PC-9 (cell line): ENCODE measurements at regions not wholly inside any gene's neighbourhood (a gene's known extent, or its start where the extent isn't known, plus 50 kb on each side); places are given as distances from the start of the nearest gene placed in this dataset.

ENCODE experiments used
- BruUV-seq: library from RNA; stranded (reverse); fragments of 400-500 nt; replicated peaks from 2 replicates; lab custom pipeline; 2021; lab: Mats Ljungman, UMichigan
- CTCF ChIA-PET: fragments of 300-600 bp; sonication (Branson Sonifier 250); formaldehyde crosslinking; loops from one replicate; lab custom pipeline; 2022; ENCODE audit warnings: antibody characterized with exemption; lab: Charles Lee
- POLR2A ChIA-PET: fragments of 300-600 bp; sonication (Branson Sonifier 250); formaldehyde crosslinking; loops from one replicate; lab custom pipeline; 2022; ENCODE audit warnings: antibody characterized with exemption; ENCODE audit not compliant: unreplicated experiment; lab: Charles Lee
- DNase-seq, 2 experiments: peaks; one replicate each; pipeline versions ENCODE4 v3.0.0 to v3.0.0-alpha.2; 2015 to 2022; ENCODE audit warnings: mixed read lengths in 1 of 2
- H2AFZ ChIP-seq: fragments of 200-600 bp; sonication (generic); 2 replicates; pipeline ENCODE4 v1.8.1; 2017; ENCODE audit warnings: antibody characterized with exemption
- H3F3A ChIP-seq: fragments of 200-600 bp; sonication (generic); 2 replicates; pipeline ENCODE4 v1.8.1; 2017; ENCODE audit warnings: antibody characterized with exemption, mild to moderate bottlenecking, low read depth; ENCODE audit not compliant: insufficient read depth
- H3K27ac ChIP-seq: fragments of 200-600 bp; sonication (generic); 2 replicates; pipeline ENCODE4 v1.6.1; 2016; ENCODE audit warnings: mixed run types
- H3K27me3 ChIP-seq: fragments of 200-600 bp; sonication (generic); 2 replicates; pipeline ENCODE4 v1.6.1; 2016; ENCODE audit warnings: low read depth, mixed run types; ENCODE audit not compliant: insufficient read depth
- H3K36me3 ChIP-seq: fragments of 200-600 bp; sonication (generic); 2 replicates; pipeline ENCODE4 v1.6.1; 2016; ENCODE audit warnings: low read depth, mixed run types
- H3K4me1 ChIP-seq: fragments of 200-600 bp; sonication (generic); replicated peaks from 2 replicates; pipeline ENCODE4 v1.6.1; 2016; ENCODE audit warnings: mixed run types; ENCODE audit not compliant: insufficient read depth
- H3K4me2 ChIP-seq: fragments of 200-600 bp; sonication (generic); 2 replicates; pipeline ENCODE4 v1.6.1; 2017; ENCODE audit warnings: mixed run types
- H3K4me3 ChIP-seq: fragments of 200-600 bp; sonication (generic); 2 replicates; pipeline ENCODE4 v1.6.1; 2016; ENCODE audit warnings: mixed run types
- H3K79me2 ChIP-seq: fragments of 200-600 bp; sonication (generic); 2 replicates; pipeline ENCODE4 v1.6.1; 2017; ENCODE audit warnings: low read depth, mixed run types
- H3K9me2 ChIP-seq: fragments of 200-600 bp; sonication (generic); 2 replicates; pipeline ENCODE4 v1.8.1; 2017; ENCODE audit warnings: mild to moderate bottlenecking; ENCODE audit not compliant: insufficient read depth
- H3K9me3 ChIP-seq: fragments of 200-600 bp; sonication (generic); 2 replicates; pipeline ENCODE4 v1.8.1; 2016; ENCODE audit warnings: low read depth; ENCODE audit not compliant: insufficient read depth
- H4K20me1 ChIP-seq: fragments of 200-600 bp; sonication (generic); 2 replicates; pipeline ENCODE4 v1.8.1; 2017; ENCODE audit not compliant: insufficient read depth
- EZH2 ChIP-seq: fragments of 200-600 bp; sonication (generic); IDR thresholded peaks from 2 replicates; pipeline ENCODE4 v1.8.0; 2017; ENCODE audit warnings: antibody characterized with exemption, low read depth
- intact Hi-C: fragments of 100-400 bp; cut with micrococcal nuclease; formaldehyde crosslinking; loops from one replicate; pipeline ENCODE4 v1.10.0; 2022; ENCODE audit not compliant: unreplicated experiment
- TF ChIP-seq, protein P1 (sequence below): fragments of 200-600 bp; sonication (generic); conservative IDR thresholded peaks from 2 replicates; pipeline ENCODE4 v1.6.1; 2017; ENCODE audit warnings: mixed run types, antibody characterized with exemption, mild to moderate bottlenecking, moderate library complexity

DNA sequence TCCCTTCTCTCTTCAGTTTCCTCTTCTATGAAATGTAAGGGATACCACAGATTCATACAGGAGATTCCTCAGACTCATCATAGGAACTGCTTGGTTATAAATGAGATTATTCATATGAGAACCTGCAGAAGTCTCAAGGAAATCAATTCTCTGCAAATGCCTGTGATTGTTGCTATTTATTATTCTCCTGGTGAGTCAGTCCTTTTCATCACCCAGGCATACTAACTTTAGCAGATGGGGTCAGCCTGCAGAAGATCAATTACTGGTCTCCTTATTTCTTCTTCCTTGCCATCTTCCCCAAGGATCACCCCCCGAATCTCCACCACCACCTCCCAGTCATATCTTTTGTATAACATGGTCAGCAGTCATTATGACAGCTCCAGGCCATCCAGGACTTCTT, 53.8 kb upstream of the DCP1A start:
- ChIA-PET POLR2A (no interaction called here), CTCF (no interaction called here)
- Histone ChIP-seq H3K36me3 (no peaks in the 10 kb centered on the region), H2AFZ (no peak overlapping the region), H3K27me3 (peaks cover 40% of the 10 kb centered on the region), H4K20me1 (no peaks in the 10 kb centered on the region), H3K9me3 (no peaks in the 10 kb centered on the region), H3K4me1 (no peaks in the 10 kb centered on the region), H3K9me2 (no peaks in the 10 kb centered on the region), H3K4me2 (no peak overlapping the region), H3K4me3 (no peak overlapping the region), H3K79me2 (no peaks in the 10 kb centered on the region), H3K27ac (no peak overlapping the region), H3F3A (no peaks in the 10 kb centered on the region)
- no peak for TF ChIP-seq EZH2
- TF ChIP-seq, protein P1, sequence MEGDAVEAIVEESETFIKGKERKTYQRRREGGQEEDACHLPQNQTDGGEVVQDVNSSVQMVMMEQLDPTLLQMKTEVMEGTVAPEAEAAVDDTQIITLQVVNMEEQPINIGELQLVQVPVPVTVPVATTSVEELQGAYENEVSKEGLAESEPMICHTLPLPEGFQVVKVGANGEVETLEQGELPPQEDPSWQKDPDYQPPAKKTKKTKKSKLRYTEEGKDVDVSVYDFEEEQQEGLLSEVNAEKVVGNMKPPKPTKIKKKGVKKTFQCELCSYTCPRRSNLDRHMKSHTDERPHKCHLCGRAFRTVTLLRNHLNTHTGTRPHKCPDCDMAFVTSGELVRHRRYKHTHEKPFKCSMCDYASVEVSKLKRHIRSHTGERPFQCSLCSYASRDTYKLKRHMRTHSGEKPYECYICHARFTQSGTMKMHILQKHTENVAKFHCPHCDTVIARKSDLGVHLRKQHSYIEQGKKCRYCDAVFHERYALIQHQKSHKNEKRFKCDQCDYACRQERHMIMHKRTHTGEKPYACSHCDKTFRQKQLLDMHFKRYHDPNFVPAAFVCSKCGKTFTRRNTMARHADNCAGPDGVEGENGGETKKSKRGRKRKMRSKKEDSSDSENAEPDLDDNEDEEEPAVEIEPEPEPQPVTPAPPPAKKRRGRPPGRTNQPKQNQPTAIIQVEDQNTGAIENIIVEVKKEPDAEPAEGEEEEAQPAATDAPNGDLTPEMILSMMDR, result no peak
- intact Hi-C loops, result no loop called here
- BruUV-seq, result no TSS peak
- no peak for DNase-seq

GRCh38 chr3:53402326-53402725, 55.0 kb upstream of the DCP1A start:
- BruUV-seq, result no TSS peak
- peaks cover 49% of the 10 kb centered on the region for H3K27me3 ChIP-seq
- intact Hi-C loops, result no loop called here

DNA sequence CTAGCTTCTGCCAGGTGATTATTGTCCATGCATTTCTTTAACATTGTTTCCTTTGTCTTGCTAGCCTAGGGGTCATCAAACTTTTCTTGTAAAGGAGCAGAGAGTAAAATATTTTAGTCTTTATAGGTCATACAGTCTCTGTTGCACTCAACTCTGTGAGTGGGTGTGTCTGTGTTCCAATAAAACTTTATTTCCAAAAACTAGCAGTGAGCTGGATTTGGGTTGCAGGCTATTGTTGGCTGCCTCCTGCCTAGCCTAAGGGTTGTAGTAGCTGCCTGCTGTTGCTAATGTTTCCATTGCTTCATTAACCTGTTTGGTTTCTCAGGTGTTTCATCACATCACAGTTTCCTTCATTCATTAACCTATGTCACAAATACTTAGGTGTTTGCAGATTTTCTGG, 64.0 kb upstream of the DCP1A start:
- no peaks in the 10 kb centered on the region for H3K9me2 ChIP-seq
- H3K9me3 ChIP-seq, result peaks cover 10% of the 10 kb centered on the region; the same call in 1 of the 2 replicates
- no peak overlapping the region for H2AFZ ChIP-seq
- peaks cover 40% of the 10 kb centered on the region for H3K27me3 ChIP-seq
- H3K79me2 ChIP-seq, result no peaks in the 10 kb centered on the region
- H3K4me1 ChIP-seq, result no peaks in the 10 kb centered on the region
- TF ChIP-seq EZH2, result no peak
- TF ChIP-seq, protein P1, result no peak
- POLR2A ChIA-PET, result no interaction called here
- DNase-seq, result no peak
- H4K20me1 ChIP-seq, result no peaks in the 10 kb centered on the region
- intact Hi-C loops, result no loop called here
- no peak overlapping the region for H3K4me3 ChIP-seq
- no peaks in the 10 kb centered on the region for H3F3A ChIP-seq
- H3K27ac ChIP-seq, result no peak overlapping the region
- BruUV-seq, result no TSS peak
- CTCF ChIA-PET, result no interaction called here
- no peaks in the 10 kb centered on the region for H3K36me3 ChIP-seq
- H3K4me2 ChIP-seq, result no peak overlapping the region

More at GRCh38 chr3:53402326-53402725, 55.0 kb upstream of the DCP1A start:
- CTCF ChIA-PET, result no interaction called here
- TF ChIP-seq, protein P1, result no peak
- no peak for TF ChIP-seq EZH2
- Histone ChIP-seq H4K20me1 (no peaks in the 10 kb centered on the region), H3K4me3 (no peak overlapping the region), H3K4me2 (no peak overlapping the region), H3K79me2 (no peaks in the 10 kb centered on the region), H3K27ac (no peak overlapping the region), H3K4me1 (no peaks in the 10 kb centered on the region), H3K9me2 (no peaks in the 10 kb centered on the region), H3F3A (no peaks in the 10 kb centered on the region), H2AFZ (no peak overlapping the region), H3K36me3 (no peaks in the 10 kb centered on the region), H3K9me3 (no peaks in the 10 kb centered on the region)
- no peak for DNase-seq
- POLR2A ChIA-PET, result no interaction called here
